A549 (cell line): ENCODE measurements at regions not wholly inside any gene's neighbourhood (a gene's known extent, or its start where the extent isn't known, plus 50 kb on each side); places are given as distances from the start of the nearest gene placed in this dataset.

Experiments
- HDAC2 ChIP-seq: fragments of 200-600 bp; sonication (generic); IDR thresholded peaks from 2 replicates; pipeline ENCODE4 v1.6.1; 2016
- REST ChIP-seq: fragments of 200-600 bp; sonication (generic); IDR thresholded peaks from 2 replicates; pipeline ENCODE4 v1.6.1; 2016; ENCODE audit warnings: antibody characterized with exemption, mild to moderate bottlenecking, moderate library complexity

GRCh38 chr1:199778324-199778955 lies 249.1 kb upstream of the NR5A2 start:
- no peak for TF ChIP-seq HDAC2
- no peak for TF ChIP-seq REST
